ENCODE measurements at regions not wholly inside any gene's neighbourhood (a gene's known extent, or its start where the extent isn't known, plus 50 kb on each side); places are given as distances from the start of the nearest gene placed in this dataset.
A peak's percentile ranks its signal among the peaks of the same experiment; 100 is the strongest.
"Not testable (repeated sequence)": the region's sequence is repeated elsewhere in the genome, so short reads cannot be mapped to it uniquely, and the experiment has no call there.

- Mint-ChIP-seq H3K9me3 (peaks cover 0 to 3% (median under 1%) of the 10 kb centered on the region in 8 donors), H3K27ac (no peak overlapping the region), H3K4me3 (no peak overlapping the region), H3K4me1 (peaks cover under 1 to 28% (median 10%) of the 10 kb centered on the region in 4 donors), H3K36me3 (peaks cover 0 to 1% of the 10 kb centered on the region in 2 donors), H3K27me3 (no peaks in the 10 kb centered on the region)
- Histone ChIP-seq H3K36me3 (ENCODE audit: insufficient read depth, low read length) (no peaks in the 10 kb centered on the region), H3K9me3 (ENCODE audit: control insufficient read depth in 1 of 2, low read length in 2 of 2) (peaks cover 4 to 8% of the 10 kb centered on the region in 2 donors), H3K4me1 (ENCODE audit: insufficient read depth, low read length) (peaks cover 63% of the 10 kb centered on the region), H3K27me3 (ENCODE audit: insufficient read depth, low read length) (no peaks in the 10 kb centered on the region), H3K27ac (ENCODE audit: low read depth, low read length) (no peak overlapping the region), H3K4me3 (ENCODE audit: low read length in 2 of 2) (no peak overlapping the region)
- ChIA-PET CTCF (ENCODE audit: partially characterized antibody) (interaction anchor here (1.3 to 2.6 kb wide), 4 partner anchors 23 to 50 kb away, joined by 3 to 13 read pairs (median 3); no protein-coding TSS in a partner anchor), POLR2A (ENCODE audit: partially characterized antibody) (interaction anchor here (0.6 to 2.1 kb wide), 12 partner anchors 10 to 294 kb away, joined by 3 to 7 read pairs (median 4); partner anchors contain the start of gene AMIGO2)
- intact Hi-C loops (cut with micrococcal nuclease) = no loop called here
- no peak for DNase-seq
Observed at GRCh38 chr12:47367912-47368537, 288.3 kb upstream of the AMIGO2 start.

- H3K9me3 ChIP-seq (ENCODE audit: control insufficient read depth in 1 of 2, low read length in 2 of 2) = peaks cover 4 to 8% of the 10 kb centered on the region in 2 donors
- no peak for DNase-seq
- Mint-ChIP-seq H3K9me3 (peaks cover 0 to 3% (median under 1%) of the 10 kb centered on the region in 8 donors), H3K36me3 (peaks cover 0 to 1% of the 10 kb centered on the region in 2 donors), H3K27ac (no peak overlapping the region), H3K27me3 (no peaks in the 10 kb centered on the region), H3K4me1 (peaks cover 15 to 33% (median 21%) of the 10 kb centered on the region in 4 donors), H3K4me3 (no peak overlapping the region)
- ChIA-PET CTCF (ENCODE audit: partially characterized antibody) (interaction anchor here (0.9 to 2.6 kb wide), 3 partner anchors 31 to 287 kb away, joined by 3 to 13 read pairs (median 3); partner anchors contain the start of gene PCED1B), POLR2A (ENCODE audit: partially characterized antibody) (interaction anchor here (1.0 to 1.3 kb wide), 3 partner anchors 42 to 1375 kb away, joined by 3 to 4 read pairs (median 3); no protein-coding TSS in a partner anchor)
- H3K4me3 ChIP-seq (ENCODE audit: low read length in 2 of 2) = no peak overlapping the region
- H3K4me1 ChIP-seq (ENCODE audit: insufficient read depth, low read length) = peaks cover 77% of the 10 kb centered on the region
- peak overlapping the region; percentile 22 for H3K27ac ChIP-seq (ENCODE audit: low read depth, low read length)
- intact Hi-C loops (cut with micrococcal nuclease) = no loop called here
- no peaks in the 10 kb centered on the region for H3K36me3 ChIP-seq (ENCODE audit: insufficient read depth, low read length)
- H3K27me3 ChIP-seq (ENCODE audit: insufficient read depth, low read length) = no peaks in the 10 kb centered on the region
Observed at GRCh38 chr12:47366579-47366978, 286.8 kb upstream of the AMIGO2 start.

DNA sequence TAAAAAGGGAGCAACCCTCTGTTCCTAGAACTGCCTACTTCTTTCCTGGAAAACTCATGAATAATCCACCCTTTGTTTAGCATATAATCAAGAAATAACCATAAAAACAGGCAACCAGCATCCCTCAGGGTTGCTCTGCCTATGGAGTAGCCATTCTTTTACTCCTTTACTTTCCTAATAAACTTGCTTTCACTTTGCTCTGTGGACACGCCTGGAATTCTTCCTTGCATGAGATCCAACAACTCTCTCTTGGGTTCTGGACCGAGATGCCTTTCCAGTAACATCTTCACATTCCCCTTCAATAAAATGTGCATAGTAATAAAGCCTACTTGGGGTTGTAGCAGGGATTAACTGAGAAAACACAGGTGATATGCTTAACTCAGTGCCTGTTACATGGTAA is 286.4 kb upstream of the AMIGO2 start:
- H3K27ac ChIP-seq (ENCODE audit: low read depth, low read length) = peak overlapping the region; percentile 24
- peaks cover 81% of the 10 kb centered on the region for H3K4me1 ChIP-seq (ENCODE audit: insufficient read depth, low read length)
- Mint-ChIP-seq H3K9me3 (peaks cover 0 to 3% (median under 1%) of the 10 kb centered on the region in 8 donors), H3K27ac (peak overlapping the region in 2 of 7 donors; percentile 65 to 89), H3K4me3 (peak overlapping the region in 1 of 8 donors; percentile 26), H3K36me3 (peaks cover 0 to 1% of the 10 kb centered on the region in 2 donors), H3K27me3 (no peaks in the 10 kb centered on the region), H3K4me1 (peaks cover 19 to 37% (median 25%) of the 10 kb centered on the region in 4 donors)
- H3K4me3 ChIP-seq (ENCODE audit: low read length in 2 of 2) = no peak overlapping the region
- intact Hi-C loops (cut with micrococcal nuclease) = no loop called here
- no peak for DNase-seq
- ChIA-PET POLR2A (ENCODE audit: partially characterized antibody) (interaction anchor here (1.0 kb wide), 1 partner anchor 1375 kb away, joined by 3 read pairs; no protein-coding TSS in a partner anchor), CTCF (ENCODE audit: partially characterized antibody) (interaction anchor here (2.6 kb wide), 1 partner anchor 31 kb away, joined by 13 read pairs; no protein-coding TSS in a partner anchor)
- H3K27me3 ChIP-seq (ENCODE audit: insufficient read depth, low read length) = no peaks in the 10 kb centered on the region
- H3K9me3 ChIP-seq (ENCODE audit: control insufficient read depth in 1 of 2, low read length in 2 of 2) = peaks cover 4 to 8% of the 10 kb centered on the region in 2 donors
- no peaks in the 10 kb centered on the region for H3K36me3 ChIP-seq (ENCODE audit: insufficient read depth, low read length)

DNA sequence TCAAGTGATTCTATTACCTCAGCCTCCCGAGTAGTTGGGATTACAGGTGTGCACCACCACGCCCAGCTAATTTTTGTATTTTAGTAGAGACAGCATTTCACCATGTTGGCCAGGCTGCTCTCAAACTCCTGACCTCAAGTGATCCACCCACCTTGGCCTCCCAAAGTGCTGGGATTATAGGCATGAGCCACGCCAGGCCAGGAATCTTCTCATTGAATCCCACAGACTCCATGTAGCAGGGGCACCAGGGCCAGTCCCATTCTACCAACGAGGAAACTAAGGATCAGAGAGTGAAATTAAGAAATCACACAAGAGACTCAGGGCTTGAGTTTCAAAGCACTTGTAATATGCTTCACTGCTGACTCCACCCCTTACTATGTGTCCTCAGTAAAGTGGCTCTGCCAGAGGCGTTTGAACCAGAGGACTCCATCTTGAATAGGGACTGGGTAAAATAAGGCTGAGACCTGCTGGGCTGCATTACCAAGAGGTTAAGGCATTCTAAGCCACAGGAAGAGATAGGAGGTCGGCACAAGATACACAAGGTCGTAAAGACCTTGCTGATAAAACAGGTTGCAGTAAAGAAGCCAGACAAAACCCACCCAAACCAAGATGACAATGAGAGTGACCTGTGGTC is 285.8 kb upstream of the AMIGO2 start:
- peaks cover 25 to 37% (median 30%) of the 10 kb centered on the region in 4 donors for H3K4me1 Mint-ChIP-seq
- intact Hi-C loops (cut with micrococcal nuclease); H3K4me3 ChIP-seq (ENCODE audit: low read length in 2 of 2); H3K36me3 Mint-ChIP-seq; H3K36me3 ChIP-seq (ENCODE audit: insufficient read depth, low read length); H3K9me3 Mint-ChIP-seq; H3K27me3 Mint-ChIP-seq; H3K27me3 ChIP-seq (ENCODE audit: insufficient read depth, low read length); DNase-seq; H3K9me3 ChIP-seq (ENCODE audit: control insufficient read depth in 1 of 2, low read length in 2 of 2): not testable (repeated sequence)
- peak overlapping the region in 2 of 7 donors; percentile 81 to 89 for H3K27ac Mint-ChIP-seq
- Histone ChIP-seq H3K4me1 (ENCODE audit: insufficient read depth, low read length) (peaks cover 87% of the 10 kb centered on the region), H3K27ac (ENCODE audit: low read depth, low read length) (peak overlapping the region; percentile 24)
- POLR2A ChIA-PET (ENCODE audit: partially characterized antibody) = interaction anchor here (0.9 to 1.4 kb wide), 4 partner anchors 10 to 286 kb away, joined by 4 to 6 read pairs (median 4); partner anchors contain the start of genes AMIGO2 and PCED1B
- peak overlapping the region in 3 of 8 donors; percentile 48 to 73 (median 51) for H3K4me3 Mint-ChIP-seq
- CTCF ChIA-PET (ENCODE audit: partially characterized antibody) = interaction anchor here (1.4 to 5.8 kb wide), 2 partner anchors 30 to 158 kb away, joined by 4 to 54 read pairs; no protein-coding TSS in a partner anchor

DNA sequence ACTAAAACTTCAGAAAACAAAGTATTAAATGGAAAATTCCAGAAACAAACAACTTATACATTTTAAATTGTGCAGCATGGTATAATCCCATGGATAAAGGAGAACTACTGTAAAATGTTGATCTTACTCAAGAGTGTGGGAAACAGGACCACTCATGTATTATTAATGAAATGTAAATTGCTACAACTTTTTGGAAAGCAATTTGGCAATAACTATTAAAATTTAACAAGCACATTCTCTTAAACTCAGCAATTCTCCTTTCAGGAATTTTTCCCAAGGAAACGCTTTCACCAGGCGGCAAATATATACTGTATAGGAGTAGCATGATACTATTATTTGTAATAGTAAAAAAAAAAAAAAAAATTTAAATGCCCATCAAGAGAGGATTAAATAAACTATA is 284.5 kb upstream of the AMIGO2 start:
- no peak overlapping the region for H3K27ac Mint-ChIP-seq
- no peaks in the 10 kb centered on the region for H3K36me3 ChIP-seq (ENCODE audit: insufficient read depth, low read length)
- peaks cover 0 to 4% (median 2%) of the 10 kb centered on the region in 8 donors for H3K9me3 Mint-ChIP-seq
- H3K36me3 Mint-ChIP-seq = peaks cover 0 to 1% of the 10 kb centered on the region in 2 donors
- no peak overlapping the region for H3K4me3 ChIP-seq (ENCODE audit: low read length in 2 of 2)
- DNase-seq = no peak
- CTCF ChIA-PET (ENCODE audit: partially characterized antibody) = interaction anchor here (1.0 to 5.8 kb wide), 4 partner anchors 8 to 156 kb away, joined by 3 to 54 read pairs (median 4); no protein-coding TSS in a partner anchor
- no peak overlapping the region for H3K27ac ChIP-seq (ENCODE audit: low read depth, low read length)
- H3K4me3 Mint-ChIP-seq = peak overlapping the region in 1 of 8 donors; percentile 16
- intact Hi-C loops (cut with micrococcal nuclease) = no loop called here
- H3K4me1 ChIP-seq (ENCODE audit: insufficient read depth, low read length) = peaks cover 100% of the 10 kb centered on the region
- POLR2A ChIA-PET (ENCODE audit: partially characterized antibody) = interaction anchor here (1.0 to 4.4 kb wide), 5 partner anchors 9 to 157 kb away, joined by 3 to 21 read pairs (median 4); no protein-coding TSS in a partner anchor
- H3K27me3 Mint-ChIP-seq = no peaks in the 10 kb centered on the region
- H3K9me3 ChIP-seq (ENCODE audit: control insufficient read depth in 1 of 2, low read length in 2 of 2) = peaks cover 4 to 8% of the 10 kb centered on the region in 2 donors
- H3K27me3 ChIP-seq (ENCODE audit: insufficient read depth, low read length) = no peaks in the 10 kb centered on the region
- H3K4me1 Mint-ChIP-seq = peaks cover 38 to 48% (median 41%) of the 10 kb centered on the region in 4 donors

GRCh38 chr12:47362126-47362705 is 282.5 kb upstream of the AMIGO2 start:
- H3K36me3 ChIP-seq (ENCODE audit: insufficient read depth, low read length) = no peaks in the 10 kb centered on the region
- peaks cover 0 to 8% (median 3%) of the 10 kb centered on the region in 8 donors for H3K9me3 Mint-ChIP-seq
- no peak overlapping the region for H3K4me3 ChIP-seq (ENCODE audit: low read length in 2 of 2)
- DNase-seq = no peak
- H3K36me3 Mint-ChIP-seq = peaks cover 0 to 1% of the 10 kb centered on the region in 2 donors
- peak overlapping the region; percentile 90 for H3K27ac ChIP-seq (ENCODE audit: low read depth, low read length)
- no peaks in the 10 kb centered on the region for H3K27me3 Mint-ChIP-seq
- H3K4me1 ChIP-seq (ENCODE audit: insufficient read depth, low read length) = peaks cover 81% of the 10 kb centered on the region
- peak overlapping the region; percentile 89 to 98 (median 95) for H3K27ac Mint-ChIP-seq
- intact Hi-C loops (cut with micrococcal nuclease) = no loop called here
- peaks cover 44 to 59% (median 49%) of the 10 kb centered on the region in 4 donors for H3K4me1 Mint-ChIP-seq
- H3K27me3 ChIP-seq (ENCODE audit: insufficient read depth, low read length) = no peaks in the 10 kb centered on the region
- ChIA-PET POLR2A (ENCODE audit: partially characterized antibody) (interaction anchor here (1.0 to 4.4 kb wide), 12 partner anchors 13 to 990 kb away, joined by 3 to 21 read pairs (median 6); no protein-coding TSS in a partner anchor), CTCF (ENCODE audit: partially characterized antibody) (interaction anchor here (1.0 to 5.8 kb wide), 5 partner anchors 29 to 330 kb away, joined by 3 to 54 read pairs (median 5); no protein-coding TSS in a partner anchor)
- peak overlapping the region; percentile 56 to 90 (median 71) for H3K4me3 Mint-ChIP-seq
- H3K9me3 ChIP-seq (ENCODE audit: control insufficient read depth in 1 of 2, low read length in 2 of 2) = no peaks in the 10 kb centered on the region

Measured in CD4-positive, alpha-beta memory T cell (primary cell).